ENCODE measurements at regions not wholly inside any gene's neighbourhood (a gene's known extent, or its start where the extent isn't known, plus 50 kb on each side); places are given as distances from the start of the nearest gene placed in this dataset.

DNA sequence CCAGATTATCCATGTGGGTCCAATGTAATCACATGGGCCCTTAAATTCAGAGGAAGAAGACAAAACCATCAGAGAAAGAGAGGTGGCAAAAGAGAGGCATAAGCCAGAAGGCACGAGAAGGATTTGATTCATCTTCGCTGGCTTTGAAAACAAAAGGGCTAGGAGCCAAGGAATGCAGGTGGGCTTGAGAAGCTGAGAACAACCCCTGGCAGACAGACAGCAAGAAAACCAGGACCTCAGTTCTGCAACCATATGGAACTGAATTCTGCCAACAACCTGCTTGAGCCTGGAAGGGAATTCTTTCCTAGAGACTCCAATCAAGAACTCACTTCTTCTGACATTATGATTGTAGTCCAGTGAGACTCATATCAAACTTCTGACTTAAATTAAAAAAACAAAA is 1531.8 kb downstream of the PCDH7 start:
- H3K9me3 ChIP-seq = no peaks in the 10 kb centered on the region
- H3K36me3 ChIP-seq = no peaks in the 10 kb centered on the region
- H3K27ac ChIP-seq = no peak overlapping the region
- DNase-seq (ENCODE audit: low spot score in 2 of 2) = no peak
- H3K4me1 ChIP-seq = no peaks in the 10 kb centered on the region
- 66 to 69% methylated on average over 2 of the region's 2 CpGs for WGBS, 2 donors
- TF ChIP-seq, protein P1, sequence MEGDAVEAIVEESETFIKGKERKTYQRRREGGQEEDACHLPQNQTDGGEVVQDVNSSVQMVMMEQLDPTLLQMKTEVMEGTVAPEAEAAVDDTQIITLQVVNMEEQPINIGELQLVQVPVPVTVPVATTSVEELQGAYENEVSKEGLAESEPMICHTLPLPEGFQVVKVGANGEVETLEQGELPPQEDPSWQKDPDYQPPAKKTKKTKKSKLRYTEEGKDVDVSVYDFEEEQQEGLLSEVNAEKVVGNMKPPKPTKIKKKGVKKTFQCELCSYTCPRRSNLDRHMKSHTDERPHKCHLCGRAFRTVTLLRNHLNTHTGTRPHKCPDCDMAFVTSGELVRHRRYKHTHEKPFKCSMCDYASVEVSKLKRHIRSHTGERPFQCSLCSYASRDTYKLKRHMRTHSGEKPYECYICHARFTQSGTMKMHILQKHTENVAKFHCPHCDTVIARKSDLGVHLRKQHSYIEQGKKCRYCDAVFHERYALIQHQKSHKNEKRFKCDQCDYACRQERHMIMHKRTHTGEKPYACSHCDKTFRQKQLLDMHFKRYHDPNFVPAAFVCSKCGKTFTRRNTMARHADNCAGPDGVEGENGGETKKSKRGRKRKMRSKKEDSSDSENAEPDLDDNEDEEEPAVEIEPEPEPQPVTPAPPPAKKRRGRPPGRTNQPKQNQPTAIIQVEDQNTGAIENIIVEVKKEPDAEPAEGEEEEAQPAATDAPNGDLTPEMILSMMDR (IDR thresholded peaks at IDR 0.05) = no peak
- TF ChIP-seq EP300 (IDR thresholded peaks at IDR 0.05) (no peak), POLR2A (IDR thresholded peaks at IDR 0.05) (no peak)
- no peaks in the 10 kb centered on the region for H3K27me3 ChIP-seq
- H3K4me3 ChIP-seq = no peak overlapping the region

DNA sequence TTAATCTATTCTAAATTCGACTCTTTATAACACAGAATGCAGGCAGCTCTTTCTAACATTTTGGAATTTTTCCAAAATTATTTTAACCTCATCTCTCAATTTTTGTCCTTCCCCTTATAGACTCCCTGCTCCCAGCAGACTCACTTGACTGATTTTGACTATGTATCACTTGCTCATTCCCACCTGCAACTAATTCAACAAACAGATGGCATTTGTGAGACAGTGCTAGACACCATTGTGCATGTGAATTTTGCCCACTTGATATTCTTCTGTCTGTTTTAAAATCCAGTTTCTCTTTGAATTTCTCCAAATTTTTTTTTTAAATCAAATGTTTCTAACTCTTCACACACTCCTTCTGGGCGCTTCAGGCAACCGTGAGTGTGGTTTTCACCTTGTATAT is 1534.0 kb downstream of the PCDH7 start:
- WGBS, 2 donors = 40 to 78% methylated on average over 3 of the region's 3 CpGs
- DNase-seq (ENCODE audit: low spot score in 2 of 2) = no peak
- Histone ChIP-seq H3K9me3 (no peaks in the 10 kb centered on the region), H3K27ac (no peak overlapping the region), H3K27me3 (no peaks in the 10 kb centered on the region), H3K4me1 (no peaks in the 10 kb centered on the region), H3K4me3 (no peak overlapping the region), H3K36me3 (no peaks in the 10 kb centered on the region)
- TF ChIP-seq, protein P1 (IDR thresholded peaks at IDR 0.05) = no peak
- TF ChIP-seq POLR2A (IDR thresholded peaks at IDR 0.05) (no peak), EP300 (IDR thresholded peaks at IDR 0.05) (no peak)

DNA sequence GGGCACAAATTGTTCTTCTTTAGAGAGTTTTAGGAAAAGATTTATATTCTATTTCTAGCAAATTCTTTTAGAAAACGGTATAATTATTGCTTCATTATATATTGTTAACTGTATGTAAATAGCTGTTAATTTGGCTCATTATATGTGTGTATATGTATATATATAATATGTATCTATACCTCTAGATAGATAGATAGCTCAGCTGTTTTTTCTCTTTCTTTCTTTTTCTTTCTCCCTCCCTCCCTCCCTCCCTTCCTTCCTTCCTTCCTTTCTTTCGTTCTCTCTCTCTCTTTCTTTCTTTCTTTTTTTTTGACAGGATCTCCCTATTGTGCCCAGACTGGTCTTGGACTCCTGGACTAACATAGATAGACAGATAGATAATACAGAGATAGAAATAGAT is 1538.8 kb downstream of the PCDH7 start:
- TF ChIP-seq, protein P1 (IDR thresholded peaks at IDR 0.05) = no peak
- TF ChIP-seq POLR2A (IDR thresholded peaks at IDR 0.05) (no peak), EP300 (IDR thresholded peaks at IDR 0.05) (no peak)
- no peak overlapping the region for H3K4me3 ChIP-seq
- H3K27ac ChIP-seq = no peak overlapping the region
- no peak for DNase-seq (ENCODE audit: low spot score in 2 of 2)
- no peaks in the 10 kb centered on the region for H3K9me3 ChIP-seq
- no peaks in the 10 kb centered on the region for H3K4me1 ChIP-seq
- no peaks in the 10 kb centered on the region for H3K36me3 ChIP-seq
- no peaks in the 10 kb centered on the region for H3K27me3 ChIP-seq
- 73 to 76% methylated on average over 2 of the region's 2 CpGs for WGBS, 2 donors

DNA sequence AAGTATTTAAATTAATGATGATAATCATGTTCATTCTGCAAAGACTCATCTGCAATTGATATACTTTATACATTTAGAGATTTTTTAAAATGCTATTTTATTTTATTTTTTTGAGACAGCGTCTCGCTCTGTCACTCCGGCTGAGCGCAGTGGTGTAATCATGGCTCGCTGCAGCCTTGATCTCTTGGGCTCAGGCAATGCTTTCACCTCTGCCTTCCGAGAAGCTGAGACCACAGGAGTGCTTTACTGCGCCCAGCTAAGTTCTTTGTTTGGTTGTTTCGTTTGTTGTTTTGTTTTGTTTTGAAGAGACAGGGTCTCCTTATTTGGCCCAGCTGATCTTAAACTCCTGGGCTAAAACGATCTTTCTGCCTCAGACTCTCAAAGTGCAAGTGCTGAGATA is 1541.0 kb downstream of the PCDH7 start:
- no peak overlapping the region for H3K4me3 ChIP-seq
- no peaks in the 10 kb centered on the region for H3K36me3 ChIP-seq
- no peaks in the 10 kb centered on the region for H3K9me3 ChIP-seq
- H3K27me3 ChIP-seq = no peaks in the 10 kb centered on the region
- TF ChIP-seq POLR2A (IDR thresholded peaks at IDR 0.05) (no peak), EP300 (IDR thresholded peaks at IDR 0.05) (no peak)
- TF ChIP-seq, protein P1 (IDR thresholded peaks at IDR 0.05) = no peak
- 77 to 78% methylated on average over 9 of the region's 9 CpGs for WGBS, 2 donors
- H3K4me1 ChIP-seq = no peaks in the 10 kb centered on the region
- no peak for DNase-seq (ENCODE audit: low spot score in 2 of 2)
- H3K27ac ChIP-seq = no peak overlapping the region

DNA sequence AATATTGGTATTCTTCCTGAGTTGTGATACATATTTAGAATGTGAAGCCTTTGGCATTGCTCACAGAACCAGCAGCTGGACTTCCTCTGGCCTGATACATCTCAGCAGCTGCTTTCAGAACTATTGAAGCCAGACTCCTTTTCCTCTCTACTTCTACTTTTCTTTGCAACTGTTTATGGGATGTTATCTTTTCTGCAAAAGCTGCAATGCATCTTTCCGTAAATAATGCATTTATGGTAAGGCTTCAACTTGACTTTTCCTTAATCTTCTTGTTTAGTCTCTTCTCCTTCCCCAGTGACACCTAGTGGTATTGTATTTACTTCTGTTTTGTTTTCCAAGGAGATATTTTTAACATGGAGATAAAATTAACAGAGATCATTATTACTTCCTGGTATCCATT is 1548.7 kb downstream of the PCDH7 start:
- Histone ChIP-seq H3K4me1 (no peaks in the 10 kb centered on the region), H3K27ac (no peak overlapping the region), H3K36me3 (no peaks in the 10 kb centered on the region), H3K9me3 (no peaks in the 10 kb centered on the region), H3K27me3 (no peaks in the 10 kb centered on the region), H3K4me3 (no peak overlapping the region)
- 0% methylated on average over 1 of the region's 1 CpG for WGBS, 2 donors
- TF ChIP-seq EP300 (IDR thresholded peaks at IDR 0.05) (no peak), POLR2A (IDR thresholded peaks at IDR 0.05) (no peak)
- TF ChIP-seq, protein P1 (IDR thresholded peaks at IDR 0.05) = no peak
- no peak for DNase-seq (ENCODE audit: low spot score in 2 of 2)
